ENCODE measurements at regions not wholly inside any gene's neighbourhood (a gene's known extent, or its start where the extent isn't known, plus 50 kb on each side); places are given as distances from the start of the nearest gene placed in this dataset.
"Not testable (repeated sequence)": the region's sequence is repeated elsewhere in the genome, so short reads cannot be mapped to it uniquely, and the experiment has no call there.

DNA sequence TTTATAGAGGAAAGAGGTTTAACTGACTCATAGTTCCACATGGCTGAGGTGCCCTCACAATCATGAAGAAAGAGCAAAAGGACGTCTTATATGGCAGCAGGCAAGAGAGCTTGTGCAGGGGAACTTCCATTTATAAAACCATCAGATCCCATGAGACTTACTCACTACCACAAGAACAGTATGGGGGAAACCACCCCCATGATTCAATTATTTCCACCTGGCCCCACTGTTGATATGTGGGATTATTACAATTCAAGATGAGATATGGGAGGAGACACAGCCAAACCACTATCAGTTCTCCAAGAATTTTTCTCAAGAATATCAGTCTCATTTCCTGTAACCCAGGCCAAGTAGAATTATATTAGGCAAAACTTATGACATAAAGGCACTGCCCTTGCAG, 77.8 kb downstream of the COL6A6 start:
- TF ChIP-seq, protein P1, sequence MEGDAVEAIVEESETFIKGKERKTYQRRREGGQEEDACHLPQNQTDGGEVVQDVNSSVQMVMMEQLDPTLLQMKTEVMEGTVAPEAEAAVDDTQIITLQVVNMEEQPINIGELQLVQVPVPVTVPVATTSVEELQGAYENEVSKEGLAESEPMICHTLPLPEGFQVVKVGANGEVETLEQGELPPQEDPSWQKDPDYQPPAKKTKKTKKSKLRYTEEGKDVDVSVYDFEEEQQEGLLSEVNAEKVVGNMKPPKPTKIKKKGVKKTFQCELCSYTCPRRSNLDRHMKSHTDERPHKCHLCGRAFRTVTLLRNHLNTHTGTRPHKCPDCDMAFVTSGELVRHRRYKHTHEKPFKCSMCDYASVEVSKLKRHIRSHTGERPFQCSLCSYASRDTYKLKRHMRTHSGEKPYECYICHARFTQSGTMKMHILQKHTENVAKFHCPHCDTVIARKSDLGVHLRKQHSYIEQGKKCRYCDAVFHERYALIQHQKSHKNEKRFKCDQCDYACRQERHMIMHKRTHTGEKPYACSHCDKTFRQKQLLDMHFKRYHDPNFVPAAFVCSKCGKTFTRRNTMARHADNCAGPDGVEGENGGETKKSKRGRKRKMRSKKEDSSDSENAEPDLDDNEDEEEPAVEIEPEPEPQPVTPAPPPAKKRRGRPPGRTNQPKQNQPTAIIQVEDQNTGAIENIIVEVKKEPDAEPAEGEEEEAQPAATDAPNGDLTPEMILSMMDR (IDR thresholded peaks at IDR 0.05; ENCODE audit: insufficient read depth, low read depth, low read length) = not testable (repeated sequence)
- not testable (repeated sequence) for TF ChIP-seq EZH2 (IDR thresholded peaks at IDR 0.05; ENCODE audit: insufficient read depth, low read length)

All from astrocyte (in vitro differentiated cells and primary cell).